A673 (cell line): ENCODE measurements at regions not wholly inside any gene's neighbourhood (a gene's known extent, or its start where the extent isn't known, plus 50 kb on each side); places are given as distances from the start of the nearest gene placed in this dataset.

Experiments used
- BruUV-seq: library from RNA; stranded (reverse); fragments of 400-500 nt; replicated peaks from 2 replicates; lab custom pipeline; 2021; lab: Mats Ljungman, UMichigan
- CTCF ChIA-PET: fragments of 300-600 bp; sonication (Branson Sonifier 250); formaldehyde crosslinking; loops from one replicate; lab custom pipeline; 2022; ENCODE audit warnings: antibody characterized with exemption; lab: Charles Lee
- POLR2A ChIA-PET: fragments of 300-600 bp; sonication (Branson Sonifier 250); formaldehyde crosslinking; loops from one replicate; lab custom pipeline; 2022; ENCODE audit warnings: antibody characterized with exemption; ENCODE audit not compliant: low non-redundant PET; lab: Charles Lee
- DNase-seq: peaks from one replicate; pipeline ENCODE4 v3.0.0-alpha.2; 2015; ENCODE audit warnings: low spot score
- H3K27ac ChIP-seq: fragments of 200-600 bp; sonication (generic); 2 replicates; pipeline ENCODE4 v1.5.1; 2016; ENCODE audit warnings: mixed run types, low read depth, mild to moderate bottlenecking, mixed read lengths, antibody characterized with exemption, low read length; ENCODE audit not compliant: poor library complexity, severe bottlenecking
- H3K27me3 ChIP-seq: fragments of 200-600 bp; sonication (generic); replicated peaks from 2 replicates; pipeline ENCODE4 v1.6.1; 2017; ENCODE audit warnings: mixed run types, low read depth, mild to moderate bottlenecking, mixed read lengths, antibody characterized with exemption, low read length; ENCODE audit not compliant: insufficient read depth, poor library complexity
- H3K36me3 ChIP-seq: fragments of 200-600 bp; sonication (generic); 2 replicates; pipeline ENCODE4 v1.6.1; 2016; ENCODE audit warnings: mixed run types, mild to moderate bottlenecking, mixed read lengths, antibody characterized with exemption, low read length; ENCODE audit not compliant: insufficient read depth, poor library complexity, severe bottlenecking
- H3K4me1 ChIP-seq: fragments of 200-600 bp; sonication (generic); 2 replicates; pipeline ENCODE4 v1.6.1; 2017; ENCODE audit warnings: mixed run types, mild to moderate bottlenecking, mixed read lengths, antibody characterized with exemption, low read length; ENCODE audit not compliant: insufficient read depth, poor library complexity, severe bottlenecking
- H3K4me3 ChIP-seq: fragments of 200-600 bp; sonication (generic); 2 replicates; pipeline ENCODE4 v1.5.1; 2016; ENCODE audit warnings: low read depth, mixed run types, mild to moderate bottlenecking, mixed read lengths, low read length; ENCODE audit not compliant: poor library complexity, severe bottlenecking
- H3K9me3 ChIP-seq: fragments of 200-600 bp; sonication (generic); 2 replicates; pipeline ENCODE4 v1.6.1; 2016; ENCODE audit warnings: mixed run types, low read depth, mild to moderate bottlenecking, mixed read lengths, antibody characterized with exemption, low read length; ENCODE audit not compliant: poor library complexity, severe bottlenecking
- EZH2 ChIP-seq: fragments of 200-600 bp; sonication (generic); IDR thresholded peaks from 2 replicates; pipeline ENCODE4 v1.6.1; 2017; ENCODE audit warnings: borderline replicate concordance, low read depth, mild to moderate bottlenecking, mixed read lengths, antibody characterized with exemption, low read length; ENCODE audit not compliant: poor library complexity, severe bottlenecking
- intact Hi-C: fragments of 100-400 bp; cut with micrococcal nuclease; formaldehyde crosslinking; loops from one replicate; pipeline ENCODE4 v1.10.0; 2022; ENCODE audit not compliant: unreplicated experiment
- TF ChIP-seq, protein P1 (sequence below): fragments of 300-800, 200-600 bp; sonication (generic); conservative IDR thresholded peaks from 2 replicates; pipeline ENCODE4 v1.5.1; 2017; ENCODE audit warnings: low read depth, mild to moderate bottlenecking, antibody characterized with exemption, low read length, moderate library complexity, mixed read lengths

DNA sequence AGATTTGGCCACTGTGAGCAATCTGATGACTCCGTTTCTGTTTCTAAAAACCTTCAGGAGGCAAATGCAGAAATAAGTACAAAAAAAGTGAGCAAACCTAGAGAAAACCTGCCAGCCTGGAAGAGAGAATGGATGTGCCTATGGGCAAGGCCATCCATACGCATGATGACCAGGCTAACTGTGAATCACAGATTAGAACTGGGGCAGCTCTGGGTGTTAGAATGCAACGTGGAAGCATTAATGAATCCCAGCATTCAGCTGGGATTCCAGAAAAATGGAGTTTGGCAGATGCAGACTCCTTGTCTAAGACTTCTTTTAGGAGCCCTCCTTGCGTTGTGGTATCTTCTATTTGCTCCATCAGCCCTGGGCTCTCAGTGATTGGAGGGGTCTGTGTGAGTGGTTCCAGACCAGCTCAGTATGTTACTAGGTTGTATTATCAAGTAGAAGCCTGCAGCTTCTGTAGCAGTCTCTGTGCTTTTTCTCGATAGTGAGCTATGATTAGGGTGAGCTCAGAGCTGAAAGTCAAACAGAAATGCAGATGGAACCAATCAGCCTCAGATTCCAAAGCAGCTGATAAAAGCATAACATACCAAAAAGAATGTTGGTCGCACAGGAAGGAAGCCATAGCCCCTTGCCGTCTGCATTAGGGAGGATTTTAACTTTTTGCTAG is 154.0 kb downstream of the PSMG1 start:
- no peak for DNase-seq
- ChIA-PET POLR2A (no interaction called here), CTCF (interaction anchor here (0.6 kb wide), 1 partner anchor 298 kb away, joined by 5 read pairs; no protein-coding TSS in a partner anchor)
- Histone ChIP-seq H3K27me3 (no peaks in the 10 kb centered on the region), H3K9me3 (no peaks in the 10 kb centered on the region), H3K27ac (no peak overlapping the region), H3K4me3 (no peak overlapping the region), H3K36me3 (no peaks in the 10 kb centered on the region), H3K4me1 (no peaks in the 10 kb centered on the region)
- intact Hi-C loops = no loop called here
- no TSS peak for BruUV-seq
- TF ChIP-seq, protein P1, sequence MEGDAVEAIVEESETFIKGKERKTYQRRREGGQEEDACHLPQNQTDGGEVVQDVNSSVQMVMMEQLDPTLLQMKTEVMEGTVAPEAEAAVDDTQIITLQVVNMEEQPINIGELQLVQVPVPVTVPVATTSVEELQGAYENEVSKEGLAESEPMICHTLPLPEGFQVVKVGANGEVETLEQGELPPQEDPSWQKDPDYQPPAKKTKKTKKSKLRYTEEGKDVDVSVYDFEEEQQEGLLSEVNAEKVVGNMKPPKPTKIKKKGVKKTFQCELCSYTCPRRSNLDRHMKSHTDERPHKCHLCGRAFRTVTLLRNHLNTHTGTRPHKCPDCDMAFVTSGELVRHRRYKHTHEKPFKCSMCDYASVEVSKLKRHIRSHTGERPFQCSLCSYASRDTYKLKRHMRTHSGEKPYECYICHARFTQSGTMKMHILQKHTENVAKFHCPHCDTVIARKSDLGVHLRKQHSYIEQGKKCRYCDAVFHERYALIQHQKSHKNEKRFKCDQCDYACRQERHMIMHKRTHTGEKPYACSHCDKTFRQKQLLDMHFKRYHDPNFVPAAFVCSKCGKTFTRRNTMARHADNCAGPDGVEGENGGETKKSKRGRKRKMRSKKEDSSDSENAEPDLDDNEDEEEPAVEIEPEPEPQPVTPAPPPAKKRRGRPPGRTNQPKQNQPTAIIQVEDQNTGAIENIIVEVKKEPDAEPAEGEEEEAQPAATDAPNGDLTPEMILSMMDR = no peak
- no peak for TF ChIP-seq EZH2

DNA sequence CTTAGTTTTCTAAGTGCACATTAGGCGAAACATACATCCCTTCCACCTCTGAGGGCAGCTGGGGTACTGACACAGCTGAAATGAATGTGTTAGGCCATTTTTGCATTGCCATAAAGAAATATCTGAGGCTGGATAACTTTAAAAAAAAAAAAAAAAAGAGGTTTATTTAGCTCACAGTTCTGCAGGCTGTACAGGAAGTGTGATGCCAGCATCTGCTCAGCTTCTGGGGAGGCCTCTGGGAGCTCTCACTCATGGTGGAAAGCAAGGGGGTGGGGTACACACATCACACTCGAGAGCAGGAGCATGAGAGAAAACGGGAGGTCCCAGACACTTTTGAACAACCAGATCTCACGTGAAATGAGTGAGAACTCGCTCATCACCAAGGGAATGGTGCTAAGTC is 158.1 kb downstream of the PSMG1 start:
- no peak overlapping the region for H3K27ac ChIP-seq
- H3K4me1 ChIP-seq = no peaks in the 10 kb centered on the region
- DNase-seq = no peak
- CTCF ChIA-PET = interaction anchor here (0.5 kb wide), 1 partner anchor 344 kb away, joined by 3 read pairs; no protein-coding TSS in a partner anchor
- H3K27me3 ChIP-seq = no peaks in the 10 kb centered on the region
- intact Hi-C loops = no loop called here
- POLR2A ChIA-PET = interaction anchor here (0.6 kb wide), 1 partner anchor 270 kb away, joined by 5 read pairs; no protein-coding TSS in a partner anchor
- no peak for TF ChIP-seq EZH2
- TF ChIP-seq, protein P1 = no peak
- H3K4me3 ChIP-seq = no peak overlapping the region
- H3K9me3 ChIP-seq = no peaks in the 10 kb centered on the region
- no TSS peak for BruUV-seq
- no peaks in the 10 kb centered on the region for H3K36me3 ChIP-seq

DNA sequence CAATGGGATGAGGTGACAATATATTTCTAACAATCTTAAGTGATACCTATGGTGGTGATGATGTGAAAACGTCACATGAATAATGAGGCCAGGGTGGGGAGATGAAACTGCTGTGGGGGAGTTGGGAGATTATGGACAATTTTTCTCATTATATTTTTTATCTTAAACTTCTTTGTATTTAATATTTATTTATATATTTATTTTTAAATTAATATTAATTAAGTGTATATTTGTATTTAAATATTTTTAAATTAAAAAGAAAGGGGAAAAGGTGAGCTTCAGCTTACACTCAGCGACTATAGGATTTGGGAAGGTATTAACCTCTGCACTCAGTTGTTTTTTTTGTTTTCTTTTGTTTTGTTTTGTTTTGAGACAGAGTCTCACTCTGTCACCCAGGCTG is 158.7 kb downstream of the PSMG1 start:
- intact Hi-C loops = no loop called here
- Histone ChIP-seq H3K4me1 (no peaks in the 10 kb centered on the region), H3K36me3 (no peaks in the 10 kb centered on the region), H3K27ac (no peak overlapping the region), H3K27me3 (no peaks in the 10 kb centered on the region), H3K9me3 (no peaks in the 10 kb centered on the region), H3K4me3 (no peak overlapping the region)
- no TSS peak for BruUV-seq
- no peak for DNase-seq
- no peak for TF ChIP-seq EZH2
- TF ChIP-seq, protein P1 = no peak
- ChIA-PET POLR2A (no interaction called here), CTCF (no interaction called here)
